AML-193 (cell line): ENCODE measurements at regions not wholly inside any gene's neighbourhood (a gene's known extent, or its start where the extent isn't known, plus 50 kb on each side); places are given as distances from the start of the nearest gene placed in this dataset.

Experiments used
- DNase-seq, 2 experiments: peaks; one replicate each; lab custom pipeline; 2025; lab: John Stamatoyannopoulos, UW

DNA sequence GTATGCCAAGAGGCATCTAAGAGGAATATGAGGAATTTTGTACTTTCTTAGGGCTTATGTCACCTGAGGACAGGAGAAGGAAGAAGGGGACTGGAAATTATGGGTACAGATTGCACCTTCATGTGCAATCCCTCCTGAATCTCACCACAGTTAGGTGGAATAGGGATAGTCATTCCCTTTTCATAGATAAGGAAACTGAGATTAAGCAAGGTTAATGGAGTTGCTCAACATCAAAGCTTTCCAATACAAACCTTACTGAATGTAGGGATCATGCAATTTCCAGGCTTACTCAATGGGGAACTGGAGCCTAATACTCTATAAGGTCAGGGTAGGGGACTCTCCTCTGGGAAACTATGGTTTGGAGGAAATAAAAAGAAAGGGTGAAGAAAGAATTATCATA is 133.0 kb downstream of the C11orf87 start:
- no peak for DNase-seq

DNA sequence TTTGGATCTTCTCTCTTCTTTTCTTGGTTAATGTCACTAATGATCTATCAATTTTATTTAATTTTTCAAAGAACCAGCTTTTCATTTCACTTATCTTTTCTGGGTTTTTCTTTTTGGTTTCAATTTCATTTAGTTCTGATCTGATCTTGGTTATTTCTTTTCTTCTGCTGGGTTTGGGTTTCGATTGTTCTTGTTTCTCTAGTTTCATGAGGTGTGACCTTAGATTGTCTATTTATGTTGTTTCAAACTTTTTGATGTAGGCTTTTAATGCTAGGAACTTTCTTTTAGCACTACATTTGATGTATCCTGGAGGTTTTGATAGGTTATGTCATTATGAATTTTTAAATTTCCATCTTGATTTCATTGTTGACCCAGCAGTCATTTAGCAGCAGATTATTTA is 142.3 kb downstream of the C11orf87 start:
- no peak for DNase-seq

DNA sequence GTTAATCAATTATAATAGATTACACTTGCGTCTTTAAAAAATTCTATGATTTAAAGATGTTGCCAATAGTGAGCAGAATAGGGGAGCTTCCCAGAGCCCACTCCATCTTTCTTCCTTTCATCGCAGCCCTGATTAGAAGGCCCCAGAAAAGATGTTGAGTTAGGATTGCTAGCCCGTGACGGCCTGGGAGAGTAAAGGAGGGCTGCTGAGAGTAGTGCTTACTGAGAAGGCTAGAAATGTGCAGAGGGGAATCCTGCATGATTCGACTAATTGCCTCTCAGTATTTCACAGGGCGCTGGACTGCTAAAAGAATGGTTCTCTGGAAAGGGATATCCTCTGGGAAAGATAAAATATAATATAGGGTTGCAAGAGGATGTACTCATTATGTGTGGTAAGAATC is 160.5 kb downstream of the C11orf87 start:
- no peak for DNase-seq

DNA sequence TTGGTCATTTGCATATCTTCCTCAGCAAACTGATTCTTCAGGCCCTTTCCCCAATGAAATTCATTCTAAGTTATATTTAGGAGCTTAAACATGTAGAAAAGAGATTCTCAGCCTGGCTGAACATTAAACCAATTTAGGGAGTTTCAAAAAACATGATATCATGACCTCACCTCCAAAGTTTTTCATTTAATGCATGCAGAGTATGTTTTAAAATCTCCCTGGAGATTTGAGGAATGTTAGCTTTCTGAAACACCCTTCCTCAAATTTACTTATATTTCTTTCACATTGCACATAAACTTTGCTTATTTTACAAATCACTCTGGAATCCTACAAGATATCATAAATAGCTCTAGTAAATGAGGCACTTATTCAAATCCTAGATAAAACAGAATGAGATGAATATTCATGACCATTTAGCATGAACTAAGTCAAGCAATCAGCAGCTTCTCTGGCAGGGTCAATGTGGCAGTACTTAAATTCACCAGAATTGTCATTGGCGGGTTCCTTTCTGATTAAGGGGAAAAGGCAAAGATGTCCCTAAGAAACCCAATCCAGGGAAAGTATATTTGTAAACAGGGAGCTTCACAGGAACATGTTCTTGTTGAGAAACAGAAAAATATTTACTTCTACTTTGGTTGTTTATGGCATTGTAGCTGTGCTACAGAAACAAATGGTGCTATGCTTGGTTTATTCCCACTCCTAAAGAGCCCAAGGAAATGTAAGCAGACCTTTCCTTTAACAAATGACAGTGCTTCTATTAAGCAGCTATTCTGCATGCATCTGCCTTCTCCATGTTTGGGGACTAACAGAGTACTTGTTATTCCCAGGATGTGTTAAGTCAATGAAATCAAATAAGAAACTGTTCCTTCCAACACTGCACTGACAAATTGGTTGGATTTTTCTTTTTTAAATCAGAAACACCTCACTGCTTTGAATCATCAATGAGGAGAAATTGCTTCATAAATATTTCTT is 162.3 kb downstream of the C11orf87 start:
- DNase-seq: no peak

DNA sequence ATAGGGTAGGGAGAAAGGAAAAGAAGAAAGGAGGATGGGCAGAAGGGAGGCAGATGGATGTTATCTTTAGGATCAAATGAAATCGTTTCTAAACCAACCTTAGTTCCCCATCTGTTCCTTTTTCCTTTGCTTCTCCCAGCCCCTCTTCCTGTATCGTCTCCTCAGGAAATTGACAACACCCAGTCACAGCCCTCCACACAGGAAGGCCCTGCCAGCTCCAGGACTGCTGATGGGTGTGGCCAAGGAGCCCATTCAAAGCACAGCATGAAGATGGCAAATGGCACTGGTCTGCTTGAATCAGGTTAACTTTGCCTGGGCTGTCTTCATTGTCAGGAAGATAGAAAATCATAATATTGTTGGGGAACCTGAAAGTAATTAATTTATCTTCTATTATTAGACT is 164.8 kb downstream of the C11orf87 start:
- no peak for DNase-seq

DNA sequence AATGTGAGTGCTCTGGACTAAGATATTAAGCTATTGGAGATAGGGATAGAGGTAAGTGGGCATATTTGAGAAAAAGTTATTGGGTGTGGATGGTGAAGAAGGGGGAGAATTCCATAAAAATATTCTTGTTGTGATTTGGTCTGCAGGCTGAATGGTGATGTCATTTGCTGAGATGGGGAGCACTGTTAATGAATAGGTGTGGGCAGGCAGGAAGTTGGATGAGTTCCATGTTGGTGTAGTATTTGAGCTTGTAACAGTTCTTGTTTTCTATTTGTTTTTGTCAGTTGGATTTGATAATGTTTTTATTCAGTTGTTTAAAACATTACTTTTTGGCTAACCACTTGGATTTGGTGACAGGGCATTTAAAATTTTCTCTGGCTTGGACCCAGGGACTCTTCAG is 168.8 kb downstream of the C11orf87 start:
- no peak for DNase-seq

DNA sequence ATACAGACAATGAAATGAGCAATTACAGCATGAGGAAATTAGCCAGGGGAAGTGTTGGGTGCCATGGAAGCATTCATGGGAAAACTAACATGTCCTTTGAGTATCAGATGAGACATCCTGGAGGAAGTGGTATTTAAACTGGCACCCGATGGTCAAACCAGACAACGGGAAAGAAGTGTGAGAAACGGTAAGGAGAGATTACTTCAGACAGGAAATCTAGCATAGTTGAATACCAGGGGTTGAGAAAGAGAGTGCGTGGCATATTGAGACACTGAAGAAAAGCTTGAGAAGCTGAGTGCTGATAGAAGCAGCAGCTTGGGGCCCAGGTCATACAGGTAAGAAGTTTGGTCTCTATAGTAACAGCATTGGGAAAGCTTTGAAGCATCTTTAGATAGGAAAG is 175.3 kb downstream of the C11orf87 start:
- no peak for DNase-seq

DNA sequence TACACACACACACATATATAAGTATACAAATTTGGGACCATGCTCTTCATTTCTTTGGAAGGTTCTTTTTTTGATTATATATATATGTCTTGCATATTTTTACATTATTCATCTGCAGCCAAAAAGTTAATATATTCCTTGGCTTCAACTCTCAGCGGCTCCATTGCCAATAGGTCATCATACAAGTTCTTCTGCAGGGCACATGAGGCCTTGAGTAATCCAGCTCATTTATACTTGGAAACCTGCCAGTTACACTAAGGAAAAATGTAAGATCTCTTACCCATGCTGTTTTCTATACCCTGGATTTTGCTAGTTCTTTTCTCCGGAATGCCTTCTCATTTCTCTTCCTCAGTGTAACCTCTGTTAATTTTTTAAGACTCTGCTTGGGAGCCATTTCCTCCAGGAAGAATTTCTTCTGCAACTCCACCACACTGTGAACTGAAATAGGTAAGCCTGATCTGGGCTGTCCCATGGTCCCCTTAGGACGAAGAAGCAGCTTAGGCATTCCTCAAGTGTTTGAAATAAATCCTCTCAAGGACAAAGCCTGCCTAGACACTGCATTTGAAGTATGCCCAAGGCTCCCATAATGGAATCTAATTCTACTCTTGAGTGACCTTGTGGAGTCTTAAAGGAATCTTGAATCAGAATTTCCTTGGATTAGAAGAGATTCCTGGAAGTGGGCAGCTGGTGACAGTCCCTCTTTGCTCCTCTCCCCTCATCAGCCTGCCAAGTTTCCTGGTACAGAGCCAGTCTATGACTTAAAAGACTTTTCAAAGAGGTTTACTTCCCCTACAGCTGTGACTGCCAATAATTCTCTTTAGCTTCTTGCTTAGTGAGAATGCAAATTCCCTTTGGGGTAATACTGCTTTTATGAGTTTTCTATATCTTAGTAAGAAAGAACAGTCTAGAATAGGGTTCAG is 182.8 kb downstream of the C11orf87 start:
- DNase-seq: no peak

DNA sequence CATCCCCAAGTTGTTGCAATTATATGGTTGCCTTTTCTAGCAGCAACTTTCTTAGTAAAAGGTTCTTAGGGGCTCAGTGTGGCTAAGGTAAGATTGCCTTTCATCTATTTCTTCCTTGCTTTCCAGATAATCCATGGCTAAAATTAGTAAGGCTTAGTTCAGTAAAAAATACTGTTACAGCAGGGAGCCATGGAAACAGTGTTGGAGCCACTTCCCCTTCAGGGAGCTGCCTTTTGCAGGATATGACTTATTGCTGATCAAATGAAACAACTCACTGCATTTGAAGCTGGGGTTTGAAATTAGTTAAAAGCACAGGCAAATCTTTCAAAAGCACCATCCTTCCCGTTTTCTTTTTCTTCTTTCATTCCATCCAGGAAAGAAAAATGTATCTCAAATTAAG is 184.3 kb downstream of the C11orf87 start:
- no peak for DNase-seq

DNA sequence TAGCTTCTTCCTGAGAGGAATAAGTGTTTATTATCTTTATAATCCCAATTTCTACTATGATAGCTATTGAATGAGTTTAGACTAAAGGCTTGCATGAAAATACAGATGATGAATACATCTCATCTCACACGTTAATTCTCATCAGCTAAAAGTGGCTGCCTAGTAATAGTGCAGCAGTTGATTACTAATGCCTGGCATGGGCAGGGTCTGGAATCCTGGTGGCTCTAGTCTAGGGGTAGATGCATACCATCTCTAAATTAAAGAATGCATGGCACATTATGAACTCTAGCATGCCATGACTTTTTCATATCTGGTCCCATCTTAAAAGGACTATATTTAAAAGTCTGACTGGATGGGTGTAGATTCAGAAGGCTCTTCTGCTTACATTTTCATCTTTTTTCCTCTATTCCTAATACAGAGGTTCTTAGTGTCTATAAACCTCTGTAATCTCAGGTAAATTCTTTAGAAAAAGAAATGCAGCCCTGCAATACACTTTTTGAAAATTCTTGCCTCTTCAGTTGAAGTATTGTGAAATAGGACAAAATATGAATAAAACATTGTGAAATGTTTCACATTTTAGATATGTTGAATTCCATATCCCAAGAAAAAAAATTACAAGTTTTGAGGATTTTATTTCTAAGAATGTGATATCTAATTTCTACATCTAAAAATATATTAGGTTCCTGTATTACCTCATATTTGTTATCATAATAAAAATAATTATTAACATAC is 187.6 kb downstream of the C11orf87 start:
- no peak for DNase-seq

DNA sequence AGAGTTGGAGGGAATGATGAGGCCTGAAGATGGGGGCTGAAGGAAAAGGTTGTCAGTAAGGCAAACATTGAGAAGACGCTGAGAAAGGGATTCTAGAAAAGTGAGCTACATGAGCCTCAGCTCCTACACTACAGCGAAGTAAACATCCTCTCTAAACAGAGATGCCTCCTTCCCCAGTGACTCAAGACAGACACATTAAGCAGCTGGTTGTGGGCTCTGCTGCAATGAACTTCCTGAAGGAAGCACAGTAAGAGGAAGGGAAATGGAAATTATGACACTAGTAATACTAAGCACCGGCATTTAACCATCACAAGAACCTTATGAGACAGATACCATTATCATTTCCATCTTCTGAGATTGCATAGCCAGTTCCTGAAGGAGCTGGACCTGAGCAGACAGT is 190.5 kb downstream of the C11orf87 start:
- DNase-seq: no peak

DNA sequence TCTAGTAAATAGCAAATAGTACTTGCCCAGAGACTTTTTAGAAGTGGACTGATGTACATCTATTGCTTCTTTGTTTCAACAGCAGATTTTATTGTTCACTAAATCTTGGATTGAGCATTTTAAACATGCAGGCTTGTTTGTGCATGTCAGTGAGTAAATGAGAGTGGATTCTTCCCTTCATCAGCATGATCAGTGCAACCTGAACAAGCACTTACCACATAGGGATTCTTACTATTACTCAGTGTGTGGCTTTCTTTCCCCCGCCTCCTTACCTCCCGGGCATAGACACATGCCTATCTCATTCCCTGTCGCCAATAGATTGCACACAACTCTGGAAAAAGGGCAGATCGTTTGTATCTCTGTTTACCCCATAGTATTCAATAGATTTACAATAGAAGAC is 197.5 kb downstream of the C11orf87 start:
- no peak for DNase-seq

DNA sequence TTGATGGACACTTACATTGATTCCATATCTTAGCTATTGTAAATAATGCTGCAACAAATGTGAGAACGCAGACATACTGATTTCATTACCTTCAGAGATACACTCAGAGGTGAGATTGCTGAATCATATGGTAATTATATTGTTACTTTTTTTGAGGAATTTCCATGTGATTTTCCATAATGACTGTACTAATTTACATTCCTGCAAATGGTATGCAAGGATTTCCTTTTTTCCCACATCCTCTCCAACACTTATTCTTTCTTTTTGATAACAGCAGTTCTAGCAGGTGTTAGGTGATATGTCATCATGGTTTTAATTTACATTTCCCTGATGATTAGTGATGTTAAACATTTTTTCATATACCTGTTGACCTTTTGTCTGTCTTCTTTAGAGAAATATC is 207.7 kb downstream of the C11orf87 start:
- no peak for DNase-seq

DNA sequence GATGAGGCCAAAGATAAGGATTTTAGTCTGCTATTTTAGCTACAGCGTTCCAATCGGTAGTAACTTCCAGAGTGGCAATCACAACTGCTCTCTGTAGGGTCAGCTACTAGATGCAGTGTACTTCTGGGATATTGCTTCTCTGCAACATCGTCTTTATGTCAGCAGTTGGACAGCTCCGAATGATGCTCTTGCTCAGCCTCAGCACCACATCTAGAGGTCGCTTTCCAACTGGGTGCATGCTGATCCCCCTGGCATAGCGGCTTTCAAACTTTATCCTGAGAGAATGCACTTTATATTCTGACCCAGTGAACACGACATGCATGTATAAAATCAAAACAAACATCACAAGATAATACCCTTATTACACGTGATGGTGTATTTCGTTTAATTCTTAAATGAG is 219.6 kb downstream of the C11orf87 start:
- DNase-seq: no peak

DNA sequence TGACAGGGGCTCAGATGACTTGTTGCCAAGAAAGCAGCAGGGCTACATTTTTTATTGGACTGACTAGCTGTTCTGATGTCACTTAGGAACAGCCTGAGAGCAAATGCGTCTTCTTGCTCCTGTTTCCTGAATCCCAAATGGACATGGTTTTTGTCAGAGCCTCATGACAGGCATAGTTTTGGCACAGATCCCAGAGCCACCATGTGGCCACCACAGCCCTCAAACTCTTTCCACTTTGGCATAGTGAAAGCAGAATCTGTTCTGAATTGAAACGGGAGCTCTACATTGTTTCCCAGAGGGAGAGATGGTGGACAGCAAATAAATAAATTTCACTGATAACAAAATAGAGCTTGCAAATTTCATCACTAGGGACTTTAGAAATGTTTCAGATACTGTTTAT is 222.2 kb downstream of the C11orf87 start:
- DNase-seq: no peak

DNA sequence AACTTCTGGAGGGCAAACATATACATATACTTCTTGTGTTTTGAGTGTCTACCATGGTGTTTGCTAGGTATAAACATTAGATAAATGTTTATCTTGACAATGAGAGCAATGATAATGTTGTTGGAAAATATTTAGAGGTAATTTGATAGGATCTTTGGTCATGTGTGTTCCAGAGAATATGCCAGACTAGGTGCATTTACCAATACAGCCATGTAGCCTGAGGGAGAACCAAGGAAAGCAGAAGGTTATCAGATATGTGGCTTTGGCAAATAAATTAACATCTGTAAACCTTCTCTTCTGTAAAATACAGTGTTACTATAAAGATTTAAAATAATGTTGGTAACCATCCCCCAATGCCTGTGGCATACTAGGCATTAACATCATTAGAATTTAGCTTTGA is 226.8 kb downstream of the C11orf87 start:
- DNase-seq: no peak

DNA sequence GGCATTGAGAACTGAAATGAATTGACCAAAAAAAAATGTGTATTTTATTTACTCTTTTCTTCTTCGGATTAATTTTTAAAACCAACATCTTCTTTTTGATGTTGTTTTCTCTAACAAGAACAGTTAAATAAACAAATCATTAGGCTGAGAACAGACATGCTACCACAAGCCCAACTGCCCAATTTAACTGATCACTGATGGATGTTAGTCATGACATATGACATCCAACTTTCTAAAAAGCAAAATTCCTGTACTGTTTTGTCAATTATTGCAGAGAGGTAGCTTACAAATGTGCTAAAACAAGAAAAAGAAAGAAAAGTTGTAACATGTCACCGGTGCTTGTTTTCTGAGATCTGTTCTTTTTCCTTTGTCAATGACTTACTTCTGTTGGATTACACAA is 232.1 kb downstream of the C11orf87 start:
- no peak for DNase-seq

DNA sequence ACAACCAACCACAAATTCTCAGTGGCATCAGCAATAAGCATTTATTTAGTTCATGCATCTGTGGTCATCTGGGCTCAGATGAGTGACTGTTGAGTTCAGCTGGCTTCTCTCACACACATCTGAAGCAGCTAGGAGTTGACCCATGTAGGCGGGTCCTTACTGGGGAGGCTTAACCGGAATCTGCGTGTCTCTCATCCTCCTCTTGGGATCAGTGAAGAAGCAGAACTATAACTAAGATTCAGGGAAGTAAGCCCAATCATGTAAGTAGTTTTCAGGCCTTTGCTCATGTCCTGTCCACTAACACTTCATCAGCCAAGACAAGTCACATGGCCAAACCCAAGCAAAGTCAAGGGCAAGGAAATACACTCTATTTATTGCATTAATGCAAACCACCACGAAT is 236.2 kb downstream of the C11orf87 start:
- no peak for DNase-seq

DNA sequence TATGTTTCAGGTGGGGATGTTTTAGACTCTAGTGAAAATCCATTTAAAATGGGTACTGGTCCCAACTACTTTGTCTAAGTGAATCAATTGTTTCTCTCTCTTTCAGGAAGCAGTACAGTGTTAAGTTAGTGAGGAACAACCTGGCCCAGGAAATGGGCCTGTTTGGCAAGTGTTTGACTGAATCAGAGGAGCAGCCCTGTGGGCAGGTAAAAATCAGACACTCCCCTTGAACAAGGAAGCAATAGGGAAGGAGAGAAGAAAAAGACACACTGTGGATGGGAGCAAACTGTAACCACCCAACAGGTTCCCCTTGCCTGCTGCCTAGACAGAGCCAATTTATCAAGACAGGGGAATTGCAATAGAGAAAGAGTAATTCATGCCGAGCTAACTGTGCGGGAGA is 245.7 kb downstream of the C11orf87 start:
- DNase-seq: no peak

DNA sequence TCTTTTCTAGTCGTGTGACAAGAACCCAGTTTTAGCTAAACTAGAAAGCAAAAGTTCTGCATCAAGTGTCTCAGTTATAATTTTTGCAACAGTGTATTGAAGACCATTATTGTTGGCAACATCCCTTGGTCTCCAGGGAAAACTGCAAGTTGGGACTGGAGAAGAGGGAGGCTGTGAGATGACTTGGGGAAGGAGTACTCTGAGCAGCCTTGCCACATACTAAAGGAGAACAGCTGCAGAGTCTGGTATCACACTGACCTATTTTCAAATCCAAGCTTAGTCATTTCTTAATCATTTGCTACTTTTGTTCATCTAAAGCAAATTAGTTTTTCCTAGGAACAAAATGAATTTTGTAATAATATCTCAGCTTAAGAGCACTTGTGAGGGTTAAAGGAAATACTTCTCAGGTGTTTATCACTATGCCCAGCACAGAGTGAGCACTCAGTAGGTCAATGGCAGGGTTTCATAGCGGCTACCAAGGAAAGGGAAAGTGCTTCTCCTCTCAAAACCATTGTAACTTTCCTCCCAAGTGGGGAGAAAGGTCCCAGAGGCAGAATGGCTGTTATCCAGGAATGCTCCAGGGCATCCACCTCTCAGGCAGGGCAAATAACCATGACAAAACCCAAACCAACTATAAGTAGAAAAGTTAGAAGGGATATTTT is 247.1 kb downstream of the C11orf87 start:
- no peak for DNase-seq

DNA sequence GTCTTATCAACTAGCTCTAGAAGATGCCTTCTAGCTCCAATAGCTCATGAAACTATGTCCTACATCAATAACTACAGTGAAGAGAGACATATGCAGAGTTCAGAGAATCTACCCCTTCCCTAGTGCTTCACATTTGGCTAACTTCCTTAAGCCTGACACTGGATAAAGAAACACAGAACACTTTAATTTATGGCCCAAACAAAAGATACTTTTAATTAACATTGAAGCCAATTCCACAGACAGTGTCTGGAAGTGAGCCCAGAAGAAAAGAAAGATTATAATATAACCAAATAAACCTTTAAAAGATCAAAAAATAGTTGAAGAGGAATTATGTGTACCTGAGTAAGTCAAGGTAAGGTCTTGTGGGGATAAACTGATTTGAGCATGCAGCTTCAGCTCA is 255.2 kb downstream of the C11orf87 start:
- no peak for DNase-seq

DNA sequence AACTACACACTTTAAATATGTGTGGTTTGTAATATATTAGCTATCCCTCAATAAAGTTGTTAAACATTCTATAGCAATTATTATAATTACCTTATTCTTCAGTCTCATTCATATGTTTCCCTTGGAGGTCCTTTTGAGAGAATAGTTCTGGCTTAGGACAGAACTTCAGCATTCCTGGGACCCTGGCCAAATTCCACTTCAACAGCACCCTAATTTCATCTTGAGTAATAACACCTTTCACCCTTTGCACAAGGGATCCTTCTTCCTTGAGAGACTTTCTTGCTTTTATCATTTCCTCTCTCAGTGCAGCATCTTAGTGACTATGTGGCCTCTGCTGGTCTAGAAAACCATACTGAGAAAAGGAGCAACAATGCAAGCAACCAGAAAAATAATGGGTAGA is 255.9 kb downstream of the C11orf87 start:
- no peak for DNase-seq
